ENCODE measurements at regions not wholly inside any gene's neighbourhood (a gene's known extent, or its start where the extent isn't known, plus 50 kb on each side); places are given as distances from the start of the nearest gene placed in this dataset.
"Not testable (repeated sequence)": the region's sequence is repeated elsewhere in the genome, so short reads cannot be mapped to it uniquely, and the experiment has no call there.

GRCh38 chr3:74001436-74001835 is 376.7 kb upstream of the PDZRN3 start:
- Mint-ChIP-seq H3K27ac (no peak overlapping the region), H3K4me3 (no peak overlapping the region), H3K27me3 (no peaks in the 10 kb centered on the region), H3K36me3 (no peaks in the 10 kb centered on the region), H3K4me1 (no peaks in the 10 kb centered on the region), H3K9me3 (peaks cover 5% of the 10 kb centered on the region)
- DNase-seq: no peak
- no peak for ATAC-seq (ENCODE audit: low read depth)
- POLR2A ChIA-PET: no interaction called here

GRCh38 chr3:74000725-74001124 is 376.0 kb upstream of the PDZRN3 start:
- no peak overlapping the region for H3K27ac Mint-ChIP-seq
- H3K9me3 Mint-ChIP-seq: peaks cover 5% of the 10 kb centered on the region
- ATAC-seq (ENCODE audit: low read depth) (no peak), DNase-seq (no peak)
- H3K4me1 Mint-ChIP-seq: no peaks in the 10 kb centered on the region
- no peaks in the 10 kb centered on the region for H3K36me3 Mint-ChIP-seq
- H3K4me3 Mint-ChIP-seq: no peak overlapping the region
- POLR2A ChIA-PET: no interaction called here
- no peaks in the 10 kb centered on the region for H3K27me3 Mint-ChIP-seq

GRCh38 chr3:73999501-73999900 is 374.8 kb upstream of the PDZRN3 start:
- no peak overlapping the region for H3K27ac Mint-ChIP-seq
- H3K4me3 Mint-ChIP-seq: no peak overlapping the region
- H3K9me3 Mint-ChIP-seq: peaks cover 6% of the 10 kb centered on the region
- H3K4me1 Mint-ChIP-seq: no peaks in the 10 kb centered on the region
- no peaks in the 10 kb centered on the region for H3K27me3 Mint-ChIP-seq
- DNase-seq: no peak
- POLR2A ChIA-PET: no interaction called here
- H3K36me3 Mint-ChIP-seq: no peaks in the 10 kb centered on the region
- no peak for ATAC-seq (ENCODE audit: low read depth)

GRCh38 chr3:73990691-73991090 is 365.9 kb upstream of the PDZRN3 start:
- peaks cover 11% of the 10 kb centered on the region for H3K9me3 Mint-ChIP-seq
- H3K4me1 Mint-ChIP-seq; H3K36me3 Mint-ChIP-seq; POLR2A ChIA-PET; H3K27me3 Mint-ChIP-seq; H3K4me3 Mint-ChIP-seq; H3K27ac Mint-ChIP-seq; ATAC-seq (ENCODE audit: low read depth); DNase-seq: not testable (repeated sequence)

GRCh38 chr3:73966733-73967132 is 342.0 kb upstream of the PDZRN3 start:
- no peak overlapping the region for H3K4me3 Mint-ChIP-seq
- ATAC-seq (ENCODE audit: low read depth) (no peak), DNase-seq (no peak)
- no peaks in the 10 kb centered on the region for H3K9me3 Mint-ChIP-seq
- no peaks in the 10 kb centered on the region for H3K27me3 Mint-ChIP-seq
- H3K4me1 Mint-ChIP-seq: no peaks in the 10 kb centered on the region
- POLR2A ChIA-PET: no interaction called here
- H3K36me3 Mint-ChIP-seq: no peaks in the 10 kb centered on the region
- no peak overlapping the region for H3K27ac Mint-ChIP-seq

GRCh38 chr3:73964818-73965217 is 340.1 kb upstream of the PDZRN3 start:
- POLR2A ChIA-PET: no interaction called here
- H3K36me3 Mint-ChIP-seq: no peaks in the 10 kb centered on the region
- H3K27ac Mint-ChIP-seq: no peak overlapping the region
- DNase-seq (no peak), ATAC-seq (ENCODE audit: low read depth) (no peak)
- no peaks in the 10 kb centered on the region for H3K4me1 Mint-ChIP-seq
- H3K9me3 Mint-ChIP-seq: no peaks in the 10 kb centered on the region
- no peaks in the 10 kb centered on the region for H3K27me3 Mint-ChIP-seq
- H3K4me3 Mint-ChIP-seq: no peak overlapping the region

GRCh38 chr3:73955494-73956070 is 330.8 kb upstream of the PDZRN3 start:
- H3K9me3 Mint-ChIP-seq: peaks cover 2% of the 10 kb centered on the region
- POLR2A ChIA-PET: no interaction called here
- ATAC-seq (ENCODE audit: low read depth) (no peak), DNase-seq (no peak)
- H3K27ac Mint-ChIP-seq: no peak overlapping the region
- no peaks in the 10 kb centered on the region for H3K27me3 Mint-ChIP-seq
- H3K4me3 Mint-ChIP-seq: no peak overlapping the region
- no peaks in the 10 kb centered on the region for H3K4me1 Mint-ChIP-seq
- H3K36me3 Mint-ChIP-seq: no peaks in the 10 kb centered on the region

- Mint-ChIP-seq H3K36me3 (no peaks in the 10 kb centered on the region), H3K27me3 (no peaks in the 10 kb centered on the region), H3K9me3 (peaks cover 3% of the 10 kb centered on the region), H3K27ac (no peak overlapping the region), H3K4me3 (no peak overlapping the region), H3K4me1 (no peaks in the 10 kb centered on the region)
- POLR2A ChIA-PET: no interaction called here
- ATAC-seq (ENCODE audit: low read depth) (no peak), DNase-seq (no peak)
Observed at GRCh38 chr3:73954506-73954905, 329.8 kb upstream of the PDZRN3 start.

- Mint-ChIP-seq H3K4me3 (no peak overlapping the region), H3K9me3 (peaks cover 3% of the 10 kb centered on the region), H3K36me3 (no peaks in the 10 kb centered on the region), H3K27me3 (no peaks in the 10 kb centered on the region), H3K4me1 (no peaks in the 10 kb centered on the region), H3K27ac (no peak overlapping the region)
- ATAC-seq (ENCODE audit: low read depth) (no peak), DNase-seq (no peak)
- POLR2A ChIA-PET: no interaction called here
Observed at GRCh38 chr3:73952781-73953180, 328.0 kb upstream of the PDZRN3 start.

- Mint-ChIP-seq H3K4me3 (no peak overlapping the region), H3K9me3 (peaks cover 2% of the 10 kb centered on the region), H3K27me3 (no peaks in the 10 kb centered on the region), H3K4me1 (no peaks in the 10 kb centered on the region), H3K36me3 (no peaks in the 10 kb centered on the region), H3K27ac (no peak overlapping the region)
- ATAC-seq (ENCODE audit: low read depth) (no peak), DNase-seq (no peak)
- POLR2A ChIA-PET: no interaction called here
Observed at GRCh38 chr3:73950865-73951558, 326.3 kb upstream of the PDZRN3 start.

GRCh38 chr3:73945541-73945940 is 320.8 kb upstream of the PDZRN3 start:
- POLR2A ChIA-PET: no interaction called here
- Mint-ChIP-seq H3K27ac (no peak overlapping the region), H3K27me3 (no peaks in the 10 kb centered on the region), H3K9me3 (peaks cover 2% of the 10 kb centered on the region), H3K4me1 (no peaks in the 10 kb centered on the region), H3K4me3 (no peak overlapping the region), H3K36me3 (no peaks in the 10 kb centered on the region)
- DNase-seq (no peak), ATAC-seq (ENCODE audit: low read depth) (no peak)

GRCh38 chr3:73939985-73940384 is 315.2 kb upstream of the PDZRN3 start:
- H3K4me1 Mint-ChIP-seq: peaks cover 1% of the 10 kb centered on the region
- H3K4me3 Mint-ChIP-seq: no peak overlapping the region
- no peaks in the 10 kb centered on the region for H3K36me3 Mint-ChIP-seq
- POLR2A ChIA-PET: no interaction called here
- H3K27ac Mint-ChIP-seq: no peak overlapping the region
- no peak for ATAC-seq (ENCODE audit: low read depth)
- DNase-seq: no peak
- H3K27me3 Mint-ChIP-seq: no peaks in the 10 kb centered on the region
- H3K9me3 Mint-ChIP-seq: peaks cover 2% of the 10 kb centered on the region

- H3K4me1 Mint-ChIP-seq: peaks cover 1% of the 10 kb centered on the region
- peaks cover 2% of the 10 kb centered on the region for H3K9me3 Mint-ChIP-seq
- H3K36me3 Mint-ChIP-seq: no peaks in the 10 kb centered on the region
- DNase-seq: no peak
- ATAC-seq (ENCODE audit: low read depth): no peak
- POLR2A ChIA-PET: no interaction called here
- no peaks in the 10 kb centered on the region for H3K27me3 Mint-ChIP-seq
- H3K27ac Mint-ChIP-seq: no peak overlapping the region
- no peak overlapping the region for H3K4me3 Mint-ChIP-seq
Observed at GRCh38 chr3:73933585-73933984, 308.8 kb upstream of the PDZRN3 start.

GRCh38 chr3:73927203-73927570 is 302.4 kb upstream of the PDZRN3 start:
- H3K27ac Mint-ChIP-seq: no peak overlapping the region
- POLR2A ChIA-PET: no interaction called here
- no peaks in the 10 kb centered on the region for H3K36me3 Mint-ChIP-seq
- no peaks in the 10 kb centered on the region for H3K4me1 Mint-ChIP-seq
- H3K9me3 Mint-ChIP-seq: peaks cover 6% of the 10 kb centered on the region
- no peaks in the 10 kb centered on the region for H3K27me3 Mint-ChIP-seq
- H3K4me3 Mint-ChIP-seq: no peak overlapping the region
- DNase-seq (no peak), ATAC-seq (ENCODE audit: low read depth) (no peak)
